ENCODE measurements at regions not wholly inside any gene's neighbourhood (a gene's known extent, or its start where the extent isn't known, plus 50 kb on each side); places are given as distances from the start of the nearest gene placed in this dataset.
"Not testable (repeated sequence)": the region's sequence is repeated elsewhere in the genome, so short reads cannot be mapped to it uniquely, and the experiment has no call there.

DNA sequence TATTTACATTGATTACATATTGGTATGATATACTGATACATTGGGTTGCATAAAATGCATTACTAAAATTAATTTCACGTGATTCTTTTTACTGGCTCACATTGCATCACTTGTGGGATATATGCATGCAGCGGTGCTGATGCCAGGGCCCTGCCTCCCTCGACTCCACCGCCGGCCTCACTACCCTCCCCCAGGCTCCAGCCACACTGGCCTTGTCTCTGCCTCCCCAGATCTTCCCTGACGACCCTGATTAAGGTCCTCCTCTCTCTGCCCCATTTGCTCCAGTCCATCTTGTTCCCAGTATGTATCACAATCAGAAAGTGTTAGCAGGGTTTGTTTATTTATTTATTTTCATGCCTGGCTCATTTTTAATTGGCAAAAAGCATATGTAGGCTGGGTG lies 306.8 kb downstream of the FOXL1 start:
- no peak for DNase-seq (ENCODE audit: low read depth, low spot score)

DNA sequence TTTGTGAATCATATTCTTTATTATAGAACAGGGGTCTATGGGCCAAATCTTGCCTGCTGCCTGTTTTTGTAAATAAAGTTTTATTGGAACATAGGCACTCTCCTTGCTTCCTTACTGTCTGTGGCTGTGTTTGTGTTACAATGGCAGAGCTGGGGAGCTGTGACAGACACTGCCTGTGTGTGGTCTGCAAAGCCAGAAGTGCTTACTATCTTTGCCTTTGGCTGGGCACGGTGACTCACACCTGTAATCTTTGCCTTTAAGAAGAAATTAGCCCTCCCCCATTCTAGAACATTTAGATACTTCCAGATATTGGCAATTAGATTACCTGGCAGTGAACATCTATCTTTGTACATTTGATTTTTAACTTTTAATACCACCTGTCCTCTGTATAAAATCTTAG lies 308.3 kb downstream of the FOXL1 start:
- DNase-seq (ENCODE audit: low read depth, low spot score) = peak; percentile 54

DNA sequence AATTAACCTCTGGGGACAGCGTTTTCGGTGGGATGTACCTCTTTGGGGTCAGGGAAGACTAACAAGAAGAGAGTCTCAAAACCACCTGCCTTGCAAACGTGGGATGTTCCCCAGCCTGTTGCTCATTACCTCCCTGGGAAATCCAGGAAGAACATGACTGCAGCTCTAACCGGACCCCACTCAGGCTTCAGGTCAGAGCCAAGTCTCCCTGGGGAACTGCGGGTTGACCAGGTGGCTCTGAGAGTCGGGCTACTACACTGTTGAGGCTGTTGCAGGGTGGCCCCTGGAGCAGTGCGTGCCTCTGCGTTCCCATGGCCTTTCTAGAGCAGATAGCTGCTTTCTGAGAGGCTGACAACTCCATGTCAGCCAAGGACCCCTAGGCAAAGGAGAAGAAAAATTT lies 309.1 kb downstream of the FOXL1 start:
- DNase-seq (ENCODE audit: low read depth, low spot score) = no peak

DNA sequence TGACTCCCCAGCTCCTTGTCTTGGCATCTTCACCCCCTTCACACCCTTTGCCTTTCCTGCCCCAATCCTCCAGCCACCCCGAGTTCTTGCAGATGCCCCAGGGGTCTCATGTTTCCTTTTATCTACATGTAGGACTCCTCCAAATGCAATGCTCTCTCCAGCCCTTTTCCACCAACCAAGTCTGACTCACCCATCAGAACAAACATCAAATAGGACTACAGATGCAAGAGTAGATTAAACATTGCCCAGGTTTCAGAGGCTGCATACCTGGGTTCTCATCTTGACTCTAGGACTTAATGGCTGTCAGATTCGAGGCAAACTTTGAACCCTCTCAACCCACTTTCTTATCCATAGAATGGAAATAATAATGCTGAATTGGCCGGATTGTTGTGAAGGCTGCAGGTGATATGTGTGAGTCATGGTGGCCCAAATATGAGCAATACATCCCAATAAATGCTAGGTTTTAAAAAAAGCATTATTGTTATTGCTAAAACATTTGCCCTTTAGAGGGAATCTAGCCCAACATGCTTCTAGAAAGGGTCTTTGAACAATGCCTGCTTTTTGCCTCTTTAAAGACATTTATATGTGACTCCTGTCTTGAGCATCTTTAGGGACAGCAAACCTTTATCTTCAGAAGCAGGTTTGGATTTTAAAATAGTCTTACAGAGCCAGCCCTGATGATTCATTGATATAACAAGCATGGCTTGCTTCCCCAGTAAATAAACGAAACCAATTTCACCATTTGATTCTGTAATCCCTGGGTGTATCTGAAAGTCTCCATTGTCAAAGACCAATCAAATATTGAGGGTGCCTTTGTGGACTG lies 310.1 kb downstream of the FOXL1 start:
- no peak for DNase-seq (ENCODE audit: low read depth, low spot score)

DNA sequence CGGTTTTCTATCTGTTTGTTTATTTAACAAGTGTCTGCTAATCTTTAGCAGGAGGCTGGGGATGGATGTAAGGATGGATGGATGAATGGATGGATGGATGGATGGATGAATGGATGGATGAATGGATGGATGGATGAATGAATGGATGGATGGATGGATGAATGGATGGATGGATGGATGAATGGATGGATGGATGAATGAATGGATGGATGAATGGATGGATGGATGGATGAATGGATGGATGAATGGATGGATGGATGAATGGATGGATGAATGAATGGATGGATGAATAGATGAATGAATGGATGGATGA lies 310.7 kb downstream of the FOXL1 start:
- DNase-seq (ENCODE audit: low read depth, low spot score) = not testable (repeated sequence)

DNA sequence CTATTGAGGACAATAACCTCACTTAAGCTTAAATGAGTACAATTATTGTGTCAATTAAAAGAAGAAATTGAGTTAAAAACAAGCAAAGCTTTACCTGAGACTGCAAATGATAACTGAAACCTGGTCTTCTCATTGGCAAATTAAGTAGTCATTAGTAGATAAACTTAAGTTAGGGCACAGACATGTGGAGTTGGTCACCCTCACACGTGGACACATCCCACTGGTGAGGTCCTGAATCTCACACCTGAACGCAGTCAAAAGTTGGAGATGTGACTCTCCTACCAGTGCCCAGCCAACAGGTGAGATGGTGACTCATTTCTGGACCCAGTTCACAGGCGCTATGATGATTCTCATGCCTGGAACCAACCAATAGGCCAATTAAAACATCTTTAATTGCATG lies 311.6 kb downstream of the FOXL1 start:
- no peak for DNase-seq (ENCODE audit: low read depth, low spot score)

DNA sequence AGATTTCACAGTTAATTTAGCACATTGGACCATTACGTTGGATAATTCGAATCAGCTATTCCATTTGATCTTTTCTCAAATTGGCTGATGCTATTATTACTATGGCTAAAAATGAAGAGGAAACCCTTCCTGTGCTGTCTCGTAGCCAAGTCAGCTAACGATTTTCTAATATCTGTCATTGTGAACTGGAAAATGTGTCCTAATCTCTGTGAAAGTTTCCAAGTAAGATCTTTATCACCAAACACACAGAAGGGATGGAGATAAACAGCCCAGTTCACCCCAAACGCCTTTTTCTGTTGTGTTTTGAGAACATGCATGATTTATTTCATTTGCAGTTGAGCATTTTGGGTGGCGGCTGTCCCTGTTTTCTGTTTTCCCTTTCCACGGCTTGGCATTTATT lies 312.8 kb downstream of the FOXL1 start:
- no peak for DNase-seq (ENCODE audit: low read depth, low spot score)

DNA sequence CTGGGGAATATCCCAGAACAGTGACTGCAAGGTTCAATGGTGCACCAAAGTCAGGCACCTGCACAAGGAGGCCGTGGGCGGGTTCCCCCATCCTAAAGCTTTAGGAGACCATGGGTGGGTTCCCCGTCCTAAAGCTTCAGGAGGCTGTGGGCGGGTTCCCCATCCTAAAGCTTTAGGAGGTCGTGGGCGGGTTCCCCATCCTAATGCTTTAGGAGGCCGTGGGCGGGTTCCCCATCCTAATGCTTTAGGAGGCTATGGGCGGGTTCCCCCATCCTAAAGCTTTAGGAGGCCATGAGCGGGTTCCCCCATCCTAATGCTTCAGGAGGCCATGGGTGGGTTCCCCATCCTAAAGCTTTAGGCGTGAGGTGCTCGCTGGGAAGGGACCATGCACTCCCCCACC lies 313.3 kb downstream of the FOXL1 start:
- DNase-seq (ENCODE audit: low read depth, low spot score) = no peak

DNA sequence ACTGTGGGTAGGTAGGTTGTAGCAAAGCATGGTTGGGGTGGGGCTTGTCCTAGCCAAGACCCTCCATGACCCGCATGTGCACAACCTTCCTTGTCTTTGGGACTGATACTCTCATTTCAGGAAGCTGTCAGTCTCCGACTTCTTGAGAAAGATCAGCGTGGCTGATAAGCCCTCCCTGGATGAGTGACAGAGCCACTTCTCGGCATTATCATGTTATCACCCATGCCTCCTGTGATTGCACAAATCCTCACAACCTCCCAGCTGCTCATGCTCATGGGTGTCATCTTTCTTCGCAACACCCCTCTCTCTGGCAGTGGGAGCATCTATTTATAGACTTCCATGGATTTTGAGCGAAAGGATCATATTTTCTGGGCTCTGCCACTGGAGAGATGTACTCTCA lies 314.2 kb downstream of the FOXL1 start:
- DNase-seq (ENCODE audit: low read depth, low spot score) = no peak

DNA sequence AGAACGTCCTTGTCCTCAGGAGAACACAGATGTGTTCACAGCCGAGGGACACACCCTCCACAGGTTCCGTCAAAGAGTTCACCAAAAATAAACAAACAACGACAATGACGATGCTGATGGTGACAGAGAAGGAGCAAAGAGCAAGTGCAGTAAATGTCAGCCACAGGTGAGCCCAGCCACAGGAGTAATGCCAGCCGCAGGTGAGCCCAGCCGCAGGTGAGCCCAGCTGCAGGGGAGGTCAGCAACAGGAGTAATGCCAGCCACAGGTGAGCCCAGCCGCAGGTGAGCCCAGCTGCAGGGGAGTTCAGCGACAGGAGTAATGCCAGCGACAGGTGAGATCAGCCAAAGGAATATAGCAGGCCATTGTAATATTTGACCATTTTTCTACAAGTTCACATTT lies 315.2 kb downstream of the FOXL1 start:
- DNase-seq (ENCODE audit: low read depth, low spot score) = no peak

DNA sequence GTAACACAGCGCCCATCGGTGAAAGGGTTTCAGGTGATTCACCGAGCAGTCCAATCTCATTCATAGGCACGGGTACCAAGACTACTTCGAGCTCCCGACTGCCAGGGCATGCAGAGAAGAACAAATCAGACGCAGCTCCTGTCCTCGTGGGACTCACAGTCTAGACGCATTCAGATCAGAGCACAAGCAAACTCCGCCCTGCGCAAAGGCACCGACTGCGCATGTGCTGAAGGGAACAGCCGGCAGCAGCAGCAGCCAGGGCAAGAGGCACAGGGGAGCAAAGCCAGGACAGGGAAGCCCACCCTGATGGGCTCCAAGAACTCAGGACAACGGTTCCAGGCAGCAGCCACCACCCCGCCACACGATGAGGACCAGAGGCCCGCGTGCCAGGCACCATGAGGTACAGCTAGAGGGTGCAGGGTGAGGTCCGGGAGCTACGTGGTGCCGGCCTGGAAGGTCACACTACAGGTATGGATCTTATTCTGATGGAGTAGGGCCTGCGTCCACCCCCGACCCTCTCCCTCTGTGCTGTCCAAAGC lies 315.7 kb downstream of the FOXL1 start:
- DNase-seq (ENCODE audit: low read depth, low spot score) = no peak

DNA sequence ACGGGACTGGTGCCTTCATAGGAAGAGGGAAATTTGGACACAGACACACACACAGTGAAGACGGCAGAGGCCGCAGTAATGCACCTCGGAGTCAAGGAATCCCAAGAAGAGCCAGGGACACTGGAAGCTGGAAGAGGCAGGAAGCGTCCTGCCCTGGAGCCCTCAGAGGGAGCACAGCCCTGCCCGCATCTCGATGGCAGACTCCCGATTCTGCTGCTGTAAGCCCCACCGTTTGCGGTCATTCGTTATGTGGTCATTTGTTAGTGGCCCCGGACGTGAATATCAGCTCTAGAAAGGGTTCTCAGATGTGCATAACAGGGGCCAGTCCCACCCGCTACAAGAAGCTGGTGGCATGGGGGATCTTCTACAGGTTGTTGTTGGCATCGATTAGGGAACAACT lies 316.6 kb downstream of the FOXL1 start:
- DNase-seq (ENCODE audit: low read depth, low spot score) = no peak

DNA sequence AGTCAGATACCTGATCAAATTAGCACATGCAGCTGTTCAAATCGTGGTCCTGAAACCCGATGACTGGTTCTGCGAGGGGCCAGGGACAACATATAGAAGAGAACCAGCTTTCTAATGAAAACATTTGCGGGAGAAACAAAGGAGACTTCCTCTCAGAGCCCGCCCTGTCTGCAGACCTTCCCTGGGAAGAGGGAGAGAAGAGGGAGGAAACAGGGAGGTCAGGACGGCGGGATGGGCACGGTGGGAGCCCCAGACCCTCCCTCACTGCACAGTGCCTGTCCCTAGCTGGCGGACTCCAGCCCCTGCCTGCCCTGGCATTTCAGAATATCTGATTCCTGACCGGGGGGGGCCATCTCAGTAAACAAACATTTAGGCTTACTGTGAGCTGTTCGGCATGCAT lies 317.3 kb downstream of the FOXL1 start:
- DNase-seq (ENCODE audit: low read depth, low spot score) = no peak

DNA sequence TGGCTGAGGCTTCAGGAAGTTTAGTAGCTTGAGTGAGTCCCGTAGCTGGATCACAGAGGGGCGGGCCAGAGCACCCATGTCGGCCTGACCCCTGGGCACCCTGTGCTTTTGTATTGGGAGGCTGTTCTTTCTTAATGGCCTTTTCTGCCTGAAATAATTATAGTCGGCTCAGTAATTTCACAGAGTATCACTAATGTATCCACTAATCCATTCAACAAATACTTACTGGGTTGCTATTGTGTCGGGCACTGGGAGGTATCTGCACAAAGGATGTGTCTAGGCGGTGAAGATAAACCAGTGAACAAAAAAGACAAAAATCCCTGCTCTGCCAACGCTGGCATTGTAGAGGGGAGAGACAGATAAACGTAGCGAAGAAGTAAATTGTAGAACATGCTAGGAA lies 318.6 kb downstream of the FOXL1 start:
- DNase-seq (ENCODE audit: low read depth, low spot score) = no peak

DNA sequence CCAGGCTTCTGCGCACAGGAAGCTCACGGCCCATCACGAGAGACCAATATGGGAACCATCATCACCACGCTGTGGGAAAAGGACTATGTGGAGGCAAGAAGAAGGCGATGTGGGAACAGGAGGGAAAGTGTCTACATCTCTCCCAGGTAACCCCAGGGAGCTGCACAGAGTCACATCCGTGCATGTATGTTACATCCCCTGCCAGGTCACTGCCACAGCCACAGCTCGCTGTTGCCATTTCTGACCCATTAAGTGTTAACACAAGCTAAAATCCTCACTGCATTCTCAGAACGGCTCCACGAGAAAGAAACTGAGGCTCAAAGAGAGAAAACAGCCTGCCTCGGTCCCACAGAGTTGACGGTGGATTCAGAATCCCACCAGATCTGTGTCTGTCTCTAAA lies 319.1 kb downstream of the FOXL1 start:
- DNase-seq (ENCODE audit: low read depth, low spot score) = no peak

DNA sequence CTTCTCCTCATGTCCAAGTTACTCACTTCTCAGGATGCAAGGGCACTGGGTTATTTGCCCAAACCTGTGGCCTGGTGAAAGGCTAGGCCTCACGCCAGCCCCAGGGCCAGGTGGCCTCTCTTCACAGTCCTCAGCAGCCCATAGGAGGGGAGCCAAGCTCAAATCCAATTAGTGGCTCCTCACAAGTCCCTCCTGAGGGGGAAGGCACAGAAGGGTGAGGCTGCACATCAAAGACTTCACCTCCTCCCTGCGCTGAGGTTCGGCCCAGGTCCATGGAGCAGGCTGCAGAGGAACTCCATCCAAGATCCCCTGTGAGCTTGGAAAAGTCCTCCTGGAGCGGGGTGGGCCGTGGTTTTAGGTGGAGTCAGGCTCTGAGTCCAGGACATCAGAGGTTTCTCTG lies 320.0 kb downstream of the FOXL1 start:
- no peak for DNase-seq (ENCODE audit: low read depth, low spot score)

DNA sequence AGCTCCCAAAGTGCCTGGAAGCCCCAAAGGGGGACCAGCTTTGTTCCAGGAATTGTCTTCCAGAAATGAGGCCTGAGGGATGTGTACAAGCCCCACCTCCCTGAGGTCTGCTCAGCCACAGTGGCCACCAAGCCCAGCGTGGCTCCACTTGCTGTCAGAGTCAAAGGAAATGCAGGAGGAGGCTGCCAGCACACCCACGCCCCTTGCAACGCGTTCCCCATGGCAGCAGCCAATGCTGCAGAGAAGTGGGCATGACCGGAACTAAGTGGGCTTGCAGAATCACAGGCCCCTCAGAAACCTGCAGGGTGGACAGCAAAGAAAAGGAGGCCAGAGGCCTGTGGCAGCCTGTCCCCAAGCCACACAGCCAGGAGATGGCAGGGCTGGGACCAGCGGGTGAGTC lies 320.8 kb downstream of the FOXL1 start:
- DNase-seq (ENCODE audit: low read depth, low spot score) = no peak

DNA sequence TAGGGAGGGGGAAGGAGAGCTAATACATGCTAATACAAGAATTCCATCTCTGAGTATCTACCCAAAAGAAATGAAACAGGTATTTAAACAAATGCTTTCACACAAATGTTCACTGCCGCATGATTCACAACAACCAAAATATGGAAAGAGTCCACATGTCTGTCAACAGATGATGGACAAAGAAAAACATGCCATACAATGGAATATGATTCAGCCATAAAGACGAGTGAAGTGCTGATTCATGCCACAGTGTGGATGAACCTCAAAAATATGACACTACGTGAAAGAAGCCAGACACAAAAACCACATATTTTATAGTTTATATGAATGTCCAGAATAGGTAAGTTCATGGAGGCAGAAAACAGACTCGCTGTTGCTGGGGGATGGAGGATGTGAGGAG lies 321.4 kb downstream of the FOXL1 start:
- no peak for DNase-seq (ENCODE audit: low read depth, low spot score)

DNA sequence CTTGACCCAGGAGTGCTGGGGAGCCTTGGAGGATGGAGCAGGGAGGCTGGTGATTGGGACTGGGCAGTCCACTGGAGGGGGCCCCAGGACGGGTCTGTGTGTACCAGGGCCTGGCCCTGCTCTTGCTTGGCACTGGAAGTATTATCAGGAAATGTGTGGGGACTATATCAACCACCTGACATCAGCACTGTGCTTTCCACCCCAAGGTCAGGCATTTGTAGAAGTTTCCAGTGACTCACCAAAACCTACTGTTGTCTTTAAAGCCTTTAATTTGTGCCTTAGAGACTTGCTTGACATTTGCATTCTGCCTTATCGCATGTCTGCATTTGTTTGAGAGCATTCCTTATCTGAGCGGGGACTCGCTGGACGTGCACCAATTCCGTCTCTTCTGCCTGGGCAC lies 323.1 kb downstream of the FOXL1 start:
- no peak for DNase-seq (ENCODE audit: low read depth, low spot score)

DNA sequence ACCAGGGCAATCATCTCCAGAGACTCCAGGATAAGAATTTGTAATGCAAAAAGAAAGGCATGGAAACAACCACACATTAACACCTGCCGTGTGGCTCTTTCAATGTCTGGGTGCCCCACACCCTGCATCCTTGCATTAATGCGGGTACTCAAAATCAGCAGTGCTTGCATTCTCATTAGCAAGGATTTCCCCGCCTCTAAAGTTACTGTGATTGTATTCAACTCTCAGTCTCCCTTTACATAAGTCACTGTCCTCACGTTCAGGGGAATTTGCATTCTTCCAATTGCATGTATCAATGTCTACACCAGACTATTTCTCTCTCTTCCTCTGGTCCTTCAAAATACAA lies 324.3 kb downstream of the FOXL1 start:
- DNase-seq (ENCODE audit: low read depth, low spot score) = no peak

DNA sequence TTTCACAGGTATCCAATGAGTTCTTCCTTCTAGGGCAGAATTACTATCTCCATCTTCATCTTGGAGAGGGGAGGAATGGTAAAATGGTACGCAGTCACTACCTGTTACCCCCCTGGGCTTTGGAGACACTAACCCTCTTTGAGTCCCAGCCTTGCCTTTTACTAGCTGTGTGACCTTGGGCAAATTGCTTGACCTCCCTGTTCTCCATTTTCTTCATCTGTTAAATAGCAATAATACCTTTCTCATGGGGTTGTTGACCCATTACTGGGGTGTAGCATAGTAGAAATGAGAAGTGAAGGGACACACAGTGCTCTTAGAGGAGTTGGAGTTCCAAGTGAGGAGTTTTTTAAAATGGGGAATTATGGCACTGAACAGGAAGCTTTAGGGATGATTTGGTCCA lies 324.7 kb downstream of the FOXL1 start:
- DNase-seq (ENCODE audit: low read depth, low spot score) = no peak

DNA sequence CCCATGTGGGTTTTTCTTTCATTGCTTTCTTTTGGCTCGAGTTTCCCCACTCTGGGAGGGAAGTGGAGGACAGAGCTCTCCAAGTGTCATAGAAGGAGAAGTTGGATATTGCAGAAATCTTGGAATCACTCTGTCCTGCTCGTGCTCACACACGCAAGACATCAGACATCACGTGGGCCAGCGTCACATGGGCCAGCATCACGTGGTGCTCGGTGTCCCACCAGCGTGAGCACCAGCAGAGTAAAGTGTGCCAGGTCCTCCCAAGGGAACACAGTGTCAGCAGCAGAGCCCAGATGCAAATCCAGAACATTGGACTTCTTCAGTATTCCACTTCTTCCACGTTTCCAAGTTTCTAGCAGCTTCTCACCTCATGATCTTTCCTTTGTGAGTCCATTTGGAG lies 327.0 kb downstream of the FOXL1 start:
- no peak for DNase-seq (ENCODE audit: low read depth, low spot score)

DNA sequence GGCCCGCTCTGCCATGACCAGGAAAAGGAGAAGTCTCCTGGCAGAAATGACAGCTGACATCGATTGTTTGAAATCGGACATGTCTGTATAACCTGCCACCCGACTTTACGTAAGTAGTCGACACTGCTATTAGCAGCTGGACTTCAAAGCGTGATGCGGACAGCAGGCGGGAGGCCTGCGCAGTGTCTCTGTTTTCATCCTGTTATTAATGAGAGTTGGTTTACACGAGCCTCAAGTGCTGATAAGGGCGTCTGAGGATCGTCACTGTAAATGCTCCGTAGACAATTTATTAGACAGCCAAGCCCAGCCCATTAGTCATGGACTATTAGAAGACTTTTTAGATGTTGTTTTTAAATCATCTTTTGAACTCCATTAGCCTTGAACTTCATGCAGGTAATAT lies 328.3 kb downstream of the FOXL1 start:
- peak; percentile 45 for DNase-seq (ENCODE audit: low read depth, low spot score)
